ENCODE measurements at regions not wholly inside any gene's neighbourhood (a gene's known extent, or its start where the extent isn't known, plus 50 kb on each side); places are given as distances from the start of the nearest gene placed in this dataset.

DNA sequence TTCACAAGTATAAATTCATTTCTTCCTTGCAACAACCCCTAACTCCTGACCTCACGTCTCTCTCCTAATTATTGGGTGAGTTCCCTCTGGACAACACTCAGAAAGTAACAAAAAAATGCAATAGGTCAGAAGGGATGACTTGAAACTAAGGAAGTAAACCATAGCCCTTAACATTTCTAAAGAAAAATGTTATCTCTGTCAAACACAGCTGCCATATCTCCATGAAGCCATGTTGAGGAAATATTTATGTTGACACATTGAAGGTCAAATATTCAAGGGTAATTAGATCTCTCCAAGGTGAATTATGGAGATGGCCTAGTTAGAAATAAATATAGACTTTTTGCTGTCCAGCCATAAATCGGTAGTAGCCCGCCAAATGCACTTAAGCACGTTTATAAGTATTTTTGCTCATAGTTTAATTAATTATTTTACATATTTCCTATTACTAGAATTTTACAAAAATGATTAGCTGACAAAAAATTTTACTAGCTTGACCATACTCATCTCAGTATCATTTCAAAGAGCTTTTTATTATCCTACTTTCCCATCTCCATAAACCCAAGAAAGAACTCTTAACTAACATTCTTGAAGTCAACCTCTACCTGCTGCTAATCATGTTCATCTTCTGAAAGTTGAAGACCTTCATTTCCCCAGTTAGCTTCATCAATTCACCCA lies 160.1 kb upstream of the PKN2 start:
- TF ChIP-seq, protein P1, sequence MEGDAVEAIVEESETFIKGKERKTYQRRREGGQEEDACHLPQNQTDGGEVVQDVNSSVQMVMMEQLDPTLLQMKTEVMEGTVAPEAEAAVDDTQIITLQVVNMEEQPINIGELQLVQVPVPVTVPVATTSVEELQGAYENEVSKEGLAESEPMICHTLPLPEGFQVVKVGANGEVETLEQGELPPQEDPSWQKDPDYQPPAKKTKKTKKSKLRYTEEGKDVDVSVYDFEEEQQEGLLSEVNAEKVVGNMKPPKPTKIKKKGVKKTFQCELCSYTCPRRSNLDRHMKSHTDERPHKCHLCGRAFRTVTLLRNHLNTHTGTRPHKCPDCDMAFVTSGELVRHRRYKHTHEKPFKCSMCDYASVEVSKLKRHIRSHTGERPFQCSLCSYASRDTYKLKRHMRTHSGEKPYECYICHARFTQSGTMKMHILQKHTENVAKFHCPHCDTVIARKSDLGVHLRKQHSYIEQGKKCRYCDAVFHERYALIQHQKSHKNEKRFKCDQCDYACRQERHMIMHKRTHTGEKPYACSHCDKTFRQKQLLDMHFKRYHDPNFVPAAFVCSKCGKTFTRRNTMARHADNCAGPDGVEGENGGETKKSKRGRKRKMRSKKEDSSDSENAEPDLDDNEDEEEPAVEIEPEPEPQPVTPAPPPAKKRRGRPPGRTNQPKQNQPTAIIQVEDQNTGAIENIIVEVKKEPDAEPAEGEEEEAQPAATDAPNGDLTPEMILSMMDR (conservative IDR thresholded peaks at IDR 0.05; ENCODE audit: low read depth, low read length) = no peak
- no peak for TF ChIP-seq EZH2 (IDR thresholded peaks at IDR 0.05; ENCODE audit: borderline replicate concordance, low read depth, low read length, poor library complexity, severe bottlenecking)

Measured in A673 (cell line).